ENCODE measurements at regions not wholly inside any gene's neighbourhood (a gene's known extent, or its start where the extent isn't known, plus 50 kb on each side); places are given as distances from the start of the nearest gene placed in this dataset.

DNA sequence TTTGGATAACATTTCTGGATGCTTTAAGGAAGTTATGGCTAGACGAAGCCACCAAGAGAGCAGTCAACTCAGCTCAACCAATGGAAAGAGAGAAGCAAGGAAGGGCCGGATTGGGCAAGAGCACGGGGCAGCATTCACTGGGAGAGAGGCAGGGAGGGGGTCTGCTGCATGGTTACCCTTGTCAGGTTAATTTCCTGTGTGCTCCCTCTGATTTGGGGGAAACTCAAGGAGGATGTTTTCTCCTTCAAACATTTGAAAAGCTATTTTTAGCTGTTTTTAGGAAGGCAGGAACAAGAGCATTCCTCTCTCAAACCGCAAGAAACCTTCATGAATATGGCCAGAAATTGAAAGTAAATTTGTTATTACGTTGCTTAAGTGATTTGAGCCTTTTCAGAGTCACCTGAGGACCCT lies 118.5 kb upstream of the ZFHX3 start:
- H3K27ac ChIP-seq = peak overlapping the region; percentile 61

DNA sequence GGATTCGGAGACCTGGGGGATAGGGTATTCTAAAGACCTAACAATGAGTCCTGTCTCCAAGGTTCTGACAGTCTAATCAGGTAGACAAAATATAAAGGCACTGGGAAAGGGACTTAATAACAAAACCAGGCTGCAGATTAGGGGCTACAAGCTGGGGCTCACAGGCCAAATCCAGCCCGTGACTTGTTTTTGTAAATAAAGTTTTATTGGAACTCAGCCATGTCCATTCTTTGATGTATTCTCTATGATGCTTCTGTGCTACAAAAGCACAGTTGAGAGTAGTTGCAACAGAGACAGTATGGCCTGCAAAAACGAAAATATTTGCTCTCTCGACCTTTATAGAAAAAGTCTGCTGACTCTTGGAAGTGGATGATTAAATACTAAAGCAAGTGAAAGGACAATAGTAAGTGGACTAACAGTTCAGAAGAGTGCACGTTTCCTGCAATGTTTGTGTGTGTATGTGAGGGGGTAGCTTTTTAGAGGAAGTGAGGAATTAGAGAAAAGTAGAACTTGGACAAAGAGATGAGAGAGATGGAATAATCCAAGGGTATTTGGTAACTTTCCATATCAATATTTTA lies 115.4 kb upstream of the ZFHX3 start:
- H3K27me3 ChIP-seq = no peaks in the 10 kb centered on the region
- H3K4me3 ChIP-seq = no peak overlapping the region
- no peaks in the 10 kb centered on the region for H3K9me3 ChIP-seq
- ATAC-seq (no peak), DNase-seq (no peak)
- no peak overlapping the region for H3K27ac ChIP-seq
- TF ChIP-seq CTCF (IDR thresholded peaks at IDR 0.05) = no peak
- intact Hi-C loops (cut with DNase I) = no loop called here
- no peaks in the 10 kb centered on the region for H3K36me3 ChIP-seq
- H3K4me1 ChIP-seq = peaks cover 4% of the 10 kb centered on the region

More for the DNA sequence above, 118.5 kb upstream of the ZFHX3 start:
- ATAC-seq (peak; percentile 87), DNase-seq (no peak)
- Histone ChIP-seq H3K4me3 (peak overlapping the region; percentile 32), H3K9me3 (no peaks in the 10 kb centered on the region), H3K4me1 (peaks cover 4% of the 10 kb centered on the region), H3K27me3 (no peaks in the 10 kb centered on the region), H3K36me3 (no peaks in the 10 kb centered on the region)
- intact Hi-C loops (cut with DNase I) = no loop called here
- TF ChIP-seq CTCF (IDR thresholded peaks at IDR 0.05) = no peak

- intact Hi-C loops (cut with DNase I) = no loop called here
- Histone ChIP-seq H3K27ac (no peak overlapping the region), H3K4me3 (no peak overlapping the region), H3K9me3 (no peaks in the 10 kb centered on the region), H3K36me3 (no peaks in the 10 kb centered on the region), H3K4me1 (peaks cover 4% of the 10 kb centered on the region), H3K27me3 (no peaks in the 10 kb centered on the region)
- ATAC-seq (no peak), DNase-seq (no peak)
- TF ChIP-seq CTCF (IDR thresholded peaks at IDR 0.05) = no peak
Measured at GRCh38 chr16:73161977-73162376, 114.0 kb upstream of the ZFHX3 start.

GRCh38 chr16:73159296-73159695 lies 111.4 kb upstream of the ZFHX3 start:
- no peaks in the 10 kb centered on the region for H3K9me3 ChIP-seq
- no peak for TF ChIP-seq CTCF (IDR thresholded peaks at IDR 0.05)
- no peak overlapping the region for H3K4me3 ChIP-seq
- no peaks in the 10 kb centered on the region for H3K27me3 ChIP-seq
- ATAC-seq = peak; percentile 57
- no peaks in the 10 kb centered on the region for H3K36me3 ChIP-seq
- DNase-seq = no peak
- no peaks in the 10 kb centered on the region for H3K4me1 ChIP-seq
- H3K27ac ChIP-seq = no peak overlapping the region
- intact Hi-C loops (cut with DNase I) = no loop called here

GRCh38 chr16:73157861-73158260 lies 109.9 kb upstream of the ZFHX3 start:
- H3K27ac ChIP-seq = no peak overlapping the region
- H3K4me3 ChIP-seq = no peak overlapping the region
- DNase-seq = no peak
- no peaks in the 10 kb centered on the region for H3K36me3 ChIP-seq
- peaks cover 10% of the 10 kb centered on the region for H3K4me1 ChIP-seq
- no peak for ATAC-seq
- intact Hi-C loops (cut with DNase I) = no loop called here
- TF ChIP-seq CTCF (IDR thresholded peaks at IDR 0.05) = no peak
- H3K27me3 ChIP-seq = no peaks in the 10 kb centered on the region
- no peaks in the 10 kb centered on the region for H3K9me3 ChIP-seq
